Kidney (tissue), 13 donors: ENCODE measurements at regions not wholly inside any gene's neighbourhood (a gene's known extent, or its start where the extent isn't known, plus 50 kb on each side); places are given as distances from the start of the nearest gene placed in this dataset.
"Not testable (repeated sequence)": the region's sequence is repeated elsewhere in the genome, so short reads cannot be mapped to it uniquely, and the experiment has no call there.

Experiments
- DNase-seq, 5 donors: peaks; one replicate each; pipeline ENCODE4 v3.0.0-alpha.2; 2013 to 2020
- FAIRE-seq: peaks from 2 replicates; lab custom pipeline; 2012; peaks lifted over from hg19 to GRCh38; lab: Jason Lieb, UNC
- H3K27ac ChIP-seq, 2 donors: one replicate each; pipeline ENCODE4 v1.7.0; 2013; ENCODE audit warnings: low read depth in 2 of 2, low read length in 2 of 2, inconsistent platforms in 1 of 2
- H3K27me3 ChIP-seq: one replicate; pipeline ENCODE4 v1.7.1; 2013; ENCODE audit warnings: low read length, inconsistent platforms; ENCODE audit not compliant: control insufficient read depth, insufficient read depth
- H3K36me3 ChIP-seq, 3 donors: one replicate each; pipeline versions ENCODE4 v1.7.0 to v1.7.1; 2013; ENCODE audit warnings: low read length in 3 of 3, control low read depth in 1 of 3, inconsistent platforms in 1 of 3; ENCODE audit not compliant: insufficient read depth in 3 of 3, control insufficient read depth in 2 of 3
- H3K4me1 ChIP-seq, 3 donors: one replicate each; pipeline versions ENCODE4 v1.7.0 to v1.7.1; 2013; ENCODE audit warnings: low read length in 3 of 3, inconsistent platforms in 1 of 3, low read depth in 1 of 3; ENCODE audit not compliant: control insufficient read depth in 2 of 3, insufficient read depth in 2 of 3
- H3K4me3 ChIP-seq, 3 donors: one replicate each; pipeline versions ENCODE4 v1.7.0 to v1.8.1; 2013; ENCODE audit warnings: low read length in 3 of 3, control low read depth in 1 of 3, inconsistent platforms in 1 of 3
- H3K9ac ChIP-seq, 3 donors: one replicate each; pipeline versions ENCODE4 v1.7.0 to v1.7.1; 2013; ENCODE audit warnings: low read length in 3 of 3, control low read depth in 1 of 3, inconsistent platforms in 1 of 3
- H3K9me3 ChIP-seq, 3 donors: one replicate each; pipeline versions ENCODE4 v1.7.0 to v1.7.1; 2013; ENCODE audit warnings: low read length in 3 of 3, control low read depth in 1 of 3, inconsistent platforms in 1 of 3; ENCODE audit not compliant: control insufficient read depth in 2 of 3, insufficient read depth in 1 of 3
- intact Hi-C: fragments of 100-400 bp; cut with DNase I; formaldehyde crosslinking; loops from one replicate; pipeline ENCODE4 v1.11.1; 2022
- TF ChIP-seq, protein P1 (sequence below): IDR thresholded peaks from 3 replicates; pipeline ENCODE4 v1.5.1; 2012; ENCODE audit warnings: mild to moderate bottlenecking, moderate library complexity, borderline replicate concordance; ENCODE audit not compliant: insufficient read depth; ENCODE audit errors: extremely low read depth
- donor health status: control.
- donor health status: control.
- donor health status: control.
- donor health status: control.
- donor health status: control.
- donor health status: DM: yes; HTN: yes; CAD: no.
- donor health status: Normal renal cell carcinoma (clear cell type).

GRCh38 chrX:131845771-131846170 is 177.3 kb upstream of the STK26 start:
- H3K36me3 ChIP-seq: no peaks in the 10 kb centered on the region
- no peak overlapping the region for H3K4me3 ChIP-seq
- intact Hi-C loops: no loop called here
- no peaks in the 10 kb centered on the region for H3K4me1 ChIP-seq
- TF ChIP-seq, protein P1, sequence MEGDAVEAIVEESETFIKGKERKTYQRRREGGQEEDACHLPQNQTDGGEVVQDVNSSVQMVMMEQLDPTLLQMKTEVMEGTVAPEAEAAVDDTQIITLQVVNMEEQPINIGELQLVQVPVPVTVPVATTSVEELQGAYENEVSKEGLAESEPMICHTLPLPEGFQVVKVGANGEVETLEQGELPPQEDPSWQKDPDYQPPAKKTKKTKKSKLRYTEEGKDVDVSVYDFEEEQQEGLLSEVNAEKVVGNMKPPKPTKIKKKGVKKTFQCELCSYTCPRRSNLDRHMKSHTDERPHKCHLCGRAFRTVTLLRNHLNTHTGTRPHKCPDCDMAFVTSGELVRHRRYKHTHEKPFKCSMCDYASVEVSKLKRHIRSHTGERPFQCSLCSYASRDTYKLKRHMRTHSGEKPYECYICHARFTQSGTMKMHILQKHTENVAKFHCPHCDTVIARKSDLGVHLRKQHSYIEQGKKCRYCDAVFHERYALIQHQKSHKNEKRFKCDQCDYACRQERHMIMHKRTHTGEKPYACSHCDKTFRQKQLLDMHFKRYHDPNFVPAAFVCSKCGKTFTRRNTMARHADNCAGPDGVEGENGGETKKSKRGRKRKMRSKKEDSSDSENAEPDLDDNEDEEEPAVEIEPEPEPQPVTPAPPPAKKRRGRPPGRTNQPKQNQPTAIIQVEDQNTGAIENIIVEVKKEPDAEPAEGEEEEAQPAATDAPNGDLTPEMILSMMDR: no peak
- no peak for FAIRE-seq
- DNase-seq: no peak
- peaks cover 20% of the 10 kb centered on the region for H3K27me3 ChIP-seq
- H3K27ac ChIP-seq: no peak overlapping the region
- no peak overlapping the region for H3K9ac ChIP-seq
- H3K9me3 ChIP-seq: no peaks in the 10 kb centered on the region

- H3K27ac ChIP-seq, intact Hi-C loops, FAIRE-seq, H3K9ac ChIP-seq, H3K4me1 ChIP-seq, DNase-seq, H3K9me3 ChIP-seq, H3K36me3 ChIP-seq, H3K4me3 ChIP-seq: not testable (repeated sequence)
- H3K27me3 ChIP-seq: peaks cover 23% of the 10 kb centered on the region
These were observed 172.1 kb upstream of the STK26 start for GRCh38 chrX:131850964-131851363.

DNA sequence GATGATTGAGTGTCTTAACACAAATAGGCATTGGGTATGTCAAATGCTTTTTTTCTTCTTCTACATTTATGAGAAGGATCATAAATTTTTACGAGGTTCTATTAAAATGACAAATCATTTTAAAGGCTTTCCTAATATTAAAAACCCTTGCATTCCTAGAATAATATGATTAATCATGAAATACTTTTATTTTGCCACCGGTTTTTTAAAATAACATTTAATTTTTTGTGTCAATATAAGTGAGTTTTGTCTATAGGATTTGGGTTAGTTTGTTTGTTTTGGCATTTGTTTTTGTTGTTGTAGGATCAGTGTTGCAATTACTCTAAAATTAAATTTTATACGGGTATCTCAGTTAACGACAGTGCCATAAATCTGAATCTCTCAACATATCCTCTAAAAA is 169.7 kb upstream of the STK26 start:
- TF ChIP-seq, protein P1: no peak
- peak; percentile 59 for FAIRE-seq
- no peak for DNase-seq
- intact Hi-C loops: no loop called here
- Histone ChIP-seq H3K27me3 (peaks cover 23% of the 10 kb centered on the region), H3K27ac (no peak overlapping the region), H3K4me1 (no peaks in the 10 kb centered on the region), H3K9ac (no peak overlapping the region), H3K36me3 (no peaks in the 10 kb centered on the region), H3K4me3 (no peak overlapping the region), H3K9me3 (no peaks in the 10 kb centered on the region)

DNA sequence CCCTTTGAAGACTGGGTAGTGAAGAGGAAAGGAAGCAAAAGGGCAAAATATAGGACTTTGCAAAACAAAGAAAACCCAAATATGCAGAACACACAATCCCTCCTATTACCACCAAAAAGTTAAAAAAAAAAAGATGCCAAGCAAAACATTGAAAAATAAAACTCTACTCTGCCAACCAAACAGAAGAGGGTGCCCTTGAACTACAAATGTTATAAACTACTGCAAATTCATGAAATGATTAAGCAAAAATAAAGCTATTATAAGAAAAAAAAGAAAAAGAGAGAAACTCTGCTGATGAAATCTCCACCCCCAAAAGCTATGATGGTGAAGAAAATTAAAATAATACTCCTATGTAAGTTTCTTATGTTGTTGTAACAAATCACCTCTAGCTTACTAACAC is 168.5 kb upstream of the STK26 start:
- intact Hi-C loops: no loop called here
- TF ChIP-seq, protein P1: no peak
- Histone ChIP-seq H3K9ac (no peak overlapping the region), H3K4me1 (no peaks in the 10 kb centered on the region), H3K27ac (no peak overlapping the region), H3K36me3 (no peaks in the 10 kb centered on the region), H3K27me3 (peaks cover 23% of the 10 kb centered on the region), H3K9me3 (no peaks in the 10 kb centered on the region), H3K4me3 (no peak overlapping the region)
- peak; percentile 68 for FAIRE-seq
- peak in 2 of 5 donors; percentile 10 to 25 for DNase-seq
